ENCODE measurements at regions not wholly inside any gene's neighbourhood (a gene's known extent, or its start where the extent isn't known, plus 50 kb on each side); places are given as distances from the start of the nearest gene placed in this dataset.
"Not testable (repeated sequence)": the region's sequence is repeated elsewhere in the genome, so short reads cannot be mapped to it uniquely, and the experiment has no call there.

DNA sequence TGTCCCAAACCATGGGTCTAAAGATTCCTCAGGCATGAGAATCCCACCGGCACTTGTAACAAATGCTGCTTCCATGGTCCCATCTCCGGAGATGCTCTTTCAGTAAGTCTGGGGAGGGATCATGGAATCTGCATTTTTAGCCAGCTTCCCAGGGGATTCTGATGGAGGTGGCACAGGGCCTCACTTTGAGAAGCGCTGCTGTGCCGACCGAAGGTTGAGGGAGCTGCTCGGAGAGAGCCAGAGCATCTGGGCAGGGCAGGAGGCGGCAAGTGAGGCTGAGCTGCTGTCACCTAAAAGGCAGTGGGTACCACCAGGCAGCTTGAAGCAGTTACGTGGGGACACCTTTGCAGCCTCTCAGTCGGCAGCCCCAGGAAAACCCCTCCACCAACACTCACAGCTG, 100.2 kb upstream of the CDYL start:
- no peak for DNase-seq

GRCh38 chr6:4675121-4675520, 101.1 kb upstream of the CDYL start:
- DNase-seq = no peak

GRCh38 chr6:4673861-4674260, 102.3 kb upstream of the CDYL start:
- no peak for DNase-seq

DNA sequence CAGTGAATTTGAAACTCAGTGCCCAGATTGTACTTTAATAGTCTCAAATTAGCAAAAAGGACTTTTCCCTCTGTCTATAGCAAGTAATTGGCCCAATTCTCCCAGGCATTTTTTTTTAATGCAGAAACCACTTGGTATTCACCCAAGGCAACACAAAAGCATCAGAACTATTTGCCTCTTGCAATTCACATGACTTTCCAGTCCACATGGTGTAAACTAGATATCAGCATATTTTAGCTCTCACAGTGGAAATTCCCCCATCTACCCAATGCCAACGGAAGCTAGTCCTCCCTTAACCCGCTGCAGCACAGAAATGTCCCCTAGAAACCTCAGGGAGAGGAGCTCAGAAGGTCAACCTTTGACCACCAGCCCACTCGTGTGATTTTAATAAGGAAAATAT, 103.4 kb upstream of the CDYL start:
- no peak for DNase-seq

- no peak for DNase-seq
Observed at GRCh38 chr6:4671587-4672115, 104.6 kb upstream of the CDYL start.

- no peak for DNase-seq
Observed at GRCh38 chr6:4670824-4671409, 105.3 kb upstream of the CDYL start.

- DNase-seq = no peak
Observed at GRCh38 chr6:4670290-4670689, 105.9 kb upstream of the CDYL start.

GRCh38 chr6:4668271-4669179, 107.7 kb upstream of the CDYL start:
- DNase-seq = no peak

- DNase-seq = no peak
Observed at GRCh38 chr6:4667591-4667990, 108.6 kb upstream of the CDYL start.

- no peak for DNase-seq
Observed at GRCh38 chr6:4666886-4667513, 109.2 kb upstream of the CDYL start.

DNA sequence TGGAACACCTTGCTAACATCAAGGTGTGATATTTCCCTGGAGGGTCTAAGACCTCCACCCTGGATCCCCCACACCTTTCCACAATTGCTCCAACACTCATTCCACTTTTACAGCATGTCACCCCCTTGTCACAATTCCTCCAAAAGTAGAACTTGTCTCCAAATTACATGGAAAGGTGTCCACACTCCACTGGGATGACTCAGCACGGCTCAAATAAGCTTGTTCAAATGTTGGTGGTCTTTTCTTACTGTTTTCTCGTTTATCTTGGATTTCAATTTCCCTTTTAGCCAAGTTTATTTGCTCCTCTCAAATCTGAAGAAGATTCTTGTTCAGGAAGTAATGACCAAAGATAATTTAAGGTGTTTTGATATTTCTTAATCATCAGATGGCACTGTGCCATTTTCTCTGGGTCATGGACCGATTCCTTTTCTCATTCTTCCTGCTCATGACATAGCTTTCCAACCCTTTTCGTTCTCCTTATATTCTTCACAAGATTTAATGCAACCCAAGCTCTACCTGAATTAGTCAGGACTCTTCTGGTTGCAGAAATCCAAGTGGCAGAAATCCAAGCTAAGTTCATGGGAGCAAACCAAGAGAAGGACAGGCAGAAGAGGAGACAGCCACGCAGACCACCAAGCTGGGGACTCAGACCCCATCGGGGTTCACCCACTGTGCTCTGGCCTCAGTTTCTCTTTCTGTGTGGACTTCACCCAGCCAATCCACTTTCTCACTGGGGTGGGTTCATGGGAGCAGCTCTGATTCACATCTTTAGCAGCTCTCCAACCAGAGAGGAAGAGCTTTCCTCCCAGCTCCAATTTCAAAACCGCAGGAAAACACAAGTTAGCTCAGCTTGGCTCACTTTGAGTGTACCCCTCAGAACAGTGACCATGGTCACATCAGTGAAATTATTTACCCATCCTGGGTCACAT, 110.5 kb upstream of the CDYL start:
- DNase-seq = no peak

GRCh38 chr6:4664911-4665310, 111.3 kb upstream of the CDYL start:
- no peak for DNase-seq

GRCh38 chr6:4664117-4664626, 112.0 kb upstream of the CDYL start:
- no peak for DNase-seq

GRCh38 chr6:4662886-4663285, 113.3 kb upstream of the CDYL start:
- no peak for DNase-seq

DNA sequence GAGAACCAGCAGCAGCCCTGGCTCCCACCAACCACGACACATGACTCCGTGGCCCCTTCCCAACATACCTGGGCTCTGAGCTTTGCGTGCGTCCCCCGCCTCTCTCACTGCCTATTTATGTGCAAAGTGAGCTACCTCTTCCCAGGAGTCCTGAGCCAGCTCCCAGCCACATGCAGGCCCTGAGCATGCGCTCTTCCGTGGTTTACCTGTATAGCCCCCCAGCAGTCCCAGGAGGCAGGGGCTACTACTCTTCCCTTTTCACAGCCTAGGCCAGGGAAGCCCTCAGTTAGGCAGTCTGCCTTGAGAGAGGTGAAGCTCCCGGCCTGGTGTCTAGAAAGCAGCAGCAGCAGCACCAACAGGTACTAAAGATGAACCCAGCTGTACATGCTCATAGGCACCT, 114.8 kb upstream of the CDYL start:
- no peak for DNase-seq

DNA sequence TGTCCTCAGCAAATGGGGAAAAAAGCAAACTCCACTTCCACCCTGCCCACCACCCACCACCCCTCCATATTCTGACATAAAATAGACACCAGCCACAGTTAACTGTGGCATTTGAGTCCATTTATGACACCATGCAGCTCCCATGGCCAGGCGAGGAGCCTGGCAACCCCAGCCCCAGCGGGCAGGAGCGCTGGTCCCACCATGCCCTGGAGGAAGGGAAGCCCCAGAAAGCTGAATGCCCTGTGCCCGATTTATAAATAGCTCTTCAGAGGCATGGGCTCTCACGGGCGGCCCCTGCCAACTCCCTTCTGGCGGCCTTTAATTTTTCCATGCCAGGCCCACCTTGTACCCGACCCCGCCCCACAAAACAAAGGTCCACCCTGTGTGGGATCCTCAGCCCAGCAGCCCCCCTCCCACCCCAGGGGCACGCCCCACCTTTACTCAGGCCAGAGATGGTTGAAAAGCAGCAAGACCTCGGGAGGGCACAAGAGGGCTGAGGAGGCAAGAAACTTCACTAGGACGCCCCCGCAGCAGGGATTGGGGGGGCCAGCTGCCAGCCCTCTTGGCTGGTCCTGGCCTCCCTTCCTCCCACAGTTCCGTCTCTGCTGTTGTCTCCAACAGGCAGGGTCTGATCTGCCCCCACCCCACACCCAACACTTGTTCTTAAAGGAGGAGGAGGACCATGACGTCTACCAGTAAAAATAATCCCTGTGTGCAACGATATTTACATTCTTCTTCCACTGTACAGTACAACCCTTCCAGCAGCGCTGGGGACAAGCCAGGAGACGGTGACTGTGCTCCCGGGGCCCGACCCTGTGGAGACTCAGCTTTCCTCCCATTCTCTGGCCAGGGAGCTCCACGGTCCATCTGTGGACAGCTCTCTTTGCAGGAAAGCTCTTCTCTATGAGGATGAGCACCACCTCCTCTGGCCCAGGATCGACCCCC, 115.6 kb upstream of the CDYL start:
- DNase-seq = no peak

DNA sequence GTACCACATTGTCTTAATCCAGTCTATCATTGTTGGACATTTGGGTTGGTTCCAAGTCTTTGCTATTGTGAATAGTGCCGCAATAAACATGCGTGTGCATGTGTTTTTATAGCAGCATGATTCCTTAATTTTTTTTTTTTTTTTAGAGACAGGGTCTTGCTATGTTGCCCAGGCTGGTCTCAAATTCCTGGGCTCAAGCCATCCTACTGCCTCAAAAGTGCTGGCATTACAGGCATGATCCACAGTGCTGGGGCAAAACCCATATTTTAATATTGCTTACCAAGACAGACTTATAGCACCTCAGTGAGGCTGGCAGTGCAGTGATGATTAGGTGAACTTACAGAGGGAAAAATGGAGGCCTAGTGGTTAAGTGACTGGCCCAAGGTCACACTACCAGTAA, 116.5 kb upstream of the CDYL start:
- DNase-seq = not testable (repeated sequence)

- no peak for DNase-seq
Observed at GRCh38 chr6:4658486-4658885, 117.7 kb upstream of the CDYL start.

DNA sequence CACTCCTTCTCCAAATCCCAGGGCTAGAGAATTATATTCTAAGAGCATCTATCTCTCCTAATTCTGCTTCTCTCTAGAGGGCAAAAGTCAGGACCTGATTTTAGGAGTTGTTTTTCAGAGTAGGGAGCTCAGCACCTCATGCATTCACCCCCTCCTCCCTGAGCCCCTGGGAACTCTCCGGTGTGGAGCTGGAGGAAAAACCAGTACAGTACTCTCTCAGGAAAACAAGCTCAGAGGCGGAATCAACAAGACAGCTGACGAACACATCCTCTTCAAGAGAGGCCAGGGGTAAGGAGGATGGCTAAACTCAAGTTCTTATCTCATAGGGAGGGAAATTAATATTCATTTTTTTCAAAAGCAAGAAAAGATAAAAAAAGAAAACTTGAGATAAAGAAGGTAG, 120.1 kb upstream of the CDYL start:
- DNase-seq = no peak

DNA sequence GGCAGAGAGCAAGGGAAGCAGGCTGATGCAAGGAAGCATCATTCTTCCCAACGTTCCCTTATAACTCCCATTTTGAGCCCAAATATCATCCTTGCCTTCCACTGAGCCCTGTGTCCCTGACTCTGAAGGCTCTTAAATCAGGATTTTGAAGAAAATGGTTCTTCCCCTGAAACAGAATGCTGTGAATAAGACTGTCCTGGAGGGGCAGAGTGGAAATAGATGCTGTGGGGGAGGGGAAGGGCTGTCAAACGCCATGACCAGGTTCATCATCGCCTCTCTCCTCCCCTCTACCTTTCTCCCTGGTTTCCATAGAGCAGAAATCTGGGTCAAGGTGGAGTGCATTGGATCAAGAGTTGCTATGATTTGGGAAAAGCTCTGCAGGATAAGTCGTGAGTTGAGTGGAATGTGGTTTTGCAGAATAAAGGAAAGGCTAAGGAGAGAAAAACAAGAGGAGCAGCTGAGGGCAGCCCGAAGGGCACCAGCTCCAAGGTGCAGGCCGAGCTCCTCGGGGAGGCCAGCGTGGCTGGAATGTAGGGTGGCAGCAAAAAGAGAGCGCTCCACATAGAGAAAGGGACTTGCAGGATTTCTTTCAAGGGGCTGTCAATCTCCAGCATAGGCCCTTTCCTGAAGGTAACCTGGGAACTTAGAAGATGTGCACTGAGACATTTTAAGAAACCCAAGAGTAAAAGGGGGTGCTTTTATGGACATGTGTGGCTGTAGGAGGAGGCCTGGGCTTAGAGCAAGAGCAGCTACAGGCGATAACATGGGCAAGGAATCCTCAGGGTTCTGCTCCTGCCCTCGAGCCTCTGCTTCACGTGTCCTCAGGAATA, 120.8 kb upstream of the CDYL start:
- DNase-seq = no peak

All from GDM1 (cell line).